NCI-H460 (cell line): ENCODE measurements at regions not wholly inside any gene's neighbourhood (a gene's known extent, or its start where the extent isn't known, plus 50 kb on each side); places are given as distances from the start of the nearest gene placed in this dataset.
"Not testable (repeated sequence)": the region's sequence is repeated elsewhere in the genome, so short reads cannot be mapped to it uniquely, and the experiment has no call there.

Source experiments
- DNase-seq: peaks from one replicate; pipeline ENCODE4 v3.0.0-alpha.2; 2016; ENCODE audit warnings: low read depth; ENCODE audit errors: extremely low read depth

DNA sequence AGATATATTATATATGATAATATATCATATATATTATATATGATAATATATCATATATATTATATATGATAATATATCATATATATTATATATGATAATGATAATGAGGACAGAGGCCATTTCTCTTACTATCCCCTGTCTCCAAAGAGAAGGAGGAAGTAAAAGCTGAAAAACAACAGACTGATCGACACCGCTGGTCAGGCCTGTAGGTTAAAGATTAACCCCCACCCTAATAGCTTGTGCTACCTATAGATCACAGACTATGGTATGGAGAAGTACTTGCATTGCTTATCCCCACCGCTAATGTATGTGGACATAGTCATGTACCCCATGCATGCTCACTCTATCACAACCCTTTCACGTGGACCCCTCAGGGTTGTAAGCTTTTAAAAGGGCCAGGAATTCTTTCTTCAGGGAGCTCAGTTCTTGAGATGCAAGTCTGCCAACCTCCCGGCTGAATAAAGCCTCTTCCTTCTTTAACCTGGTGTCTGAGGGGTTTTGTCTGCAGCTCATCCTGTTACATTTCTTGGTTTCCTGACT is 786.1 kb upstream of the TMEM132C start:
- no peak for DNase-seq

DNA sequence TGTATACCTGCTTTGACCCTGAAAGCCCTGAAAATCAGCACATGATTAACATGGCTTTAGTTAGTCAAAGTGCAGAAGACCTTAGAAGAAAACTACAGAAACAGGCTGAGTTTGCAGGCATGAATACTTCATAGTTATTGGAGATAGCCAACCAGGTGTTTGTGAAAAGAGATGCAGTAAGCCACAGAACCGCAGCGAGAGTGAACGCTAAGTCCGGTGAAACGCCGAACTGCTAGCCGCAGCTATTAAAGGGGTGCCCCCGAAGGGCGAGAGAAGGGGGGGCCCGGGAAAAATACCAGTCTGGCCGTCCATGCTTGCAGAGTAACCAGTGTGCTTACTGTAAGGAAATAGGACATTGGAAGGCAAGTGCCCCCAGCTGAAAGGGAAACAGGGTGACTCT is 784.0 kb upstream of the TMEM132C start:
- no peak for DNase-seq

DNA sequence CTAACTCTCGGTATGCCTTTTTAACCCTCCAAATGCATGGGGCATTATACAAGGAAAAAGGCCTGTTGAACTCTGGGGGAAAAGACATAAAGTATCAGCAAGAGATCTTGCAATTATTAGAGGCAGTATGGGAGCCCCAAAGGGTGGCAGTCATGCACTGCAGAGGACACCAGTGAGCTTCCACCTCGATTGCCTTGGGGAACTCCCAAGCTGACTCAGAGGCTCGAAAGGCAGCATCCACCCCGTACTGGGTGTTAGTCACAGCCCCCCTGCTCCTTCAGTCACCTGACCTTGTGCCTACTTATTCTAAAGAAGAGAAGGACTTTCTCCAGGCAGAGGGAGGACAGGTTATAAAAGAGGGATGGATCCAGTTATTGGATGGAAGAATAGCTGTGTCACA is 781.4 kb upstream of the TMEM132C start:
- no peak for DNase-seq

GRCh38 chr12:127487031-127487430 is 779.9 kb upstream of the TMEM132C start:
- no peak for DNase-seq

DNA sequence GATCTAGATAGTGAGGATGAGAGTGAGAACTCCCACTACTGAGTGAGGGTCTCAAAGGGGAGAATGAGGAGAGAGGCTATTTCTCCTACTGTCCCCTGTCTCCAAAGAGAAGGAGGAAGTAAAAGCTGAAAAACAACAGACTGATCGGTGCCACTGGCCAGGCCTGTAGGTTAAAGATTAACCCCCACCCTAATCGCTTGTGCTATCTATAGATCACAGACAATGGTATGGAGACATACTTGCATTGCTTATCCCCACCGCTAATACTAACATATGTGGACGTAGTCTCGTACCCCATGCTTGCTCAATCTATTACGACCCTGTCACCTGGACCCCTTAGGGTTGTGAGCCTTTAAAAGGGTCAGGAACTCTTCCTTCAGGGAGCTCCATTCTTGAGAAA is 777.9 kb upstream of the TMEM132C start:
- no peak for DNase-seq

DNA sequence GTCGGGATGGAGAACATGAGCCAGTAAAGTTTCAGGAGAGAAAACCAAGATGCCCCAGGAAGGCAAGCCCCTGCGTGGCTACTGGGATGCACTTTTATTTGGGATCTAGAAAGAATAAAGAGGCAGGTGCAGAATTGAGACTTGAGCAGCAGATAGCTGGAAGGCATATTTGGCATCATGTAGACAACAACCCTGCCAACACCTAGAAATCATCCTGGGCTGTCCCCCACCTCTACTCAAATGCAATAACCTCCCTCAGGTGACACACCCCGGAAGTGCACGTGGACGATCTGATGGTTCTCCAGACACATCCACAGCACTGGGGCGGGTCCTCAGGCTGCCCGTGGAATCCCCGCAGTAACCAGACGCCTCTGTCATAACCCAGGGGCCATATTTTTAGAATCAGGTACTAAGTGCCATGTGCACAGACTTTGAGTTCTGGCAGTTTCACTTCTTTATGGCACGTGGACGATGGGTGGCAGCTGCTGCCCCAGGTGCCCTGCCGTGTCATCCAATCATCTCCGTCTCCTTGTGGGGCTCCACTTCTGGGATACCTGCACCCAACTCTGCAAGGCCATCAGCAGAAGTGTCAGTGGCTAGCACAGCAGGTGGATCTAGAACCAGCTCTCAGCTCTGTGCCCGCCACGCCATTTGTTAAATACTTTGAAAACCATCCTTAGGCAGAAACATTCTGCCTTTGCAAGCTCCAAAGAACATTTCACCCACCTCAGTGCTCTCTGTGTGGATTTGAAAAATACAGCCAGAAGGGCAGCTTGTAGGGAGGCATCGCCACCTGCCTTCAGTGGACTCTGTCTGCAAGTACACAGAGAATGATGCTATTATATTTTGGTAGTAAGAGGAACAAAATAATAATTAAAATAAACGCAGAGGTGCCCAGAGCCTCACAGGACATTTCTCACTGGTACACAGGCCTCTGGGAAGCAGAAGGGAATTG is 771.7 kb upstream of the TMEM132C start:
- no peak for DNase-seq

DNA sequence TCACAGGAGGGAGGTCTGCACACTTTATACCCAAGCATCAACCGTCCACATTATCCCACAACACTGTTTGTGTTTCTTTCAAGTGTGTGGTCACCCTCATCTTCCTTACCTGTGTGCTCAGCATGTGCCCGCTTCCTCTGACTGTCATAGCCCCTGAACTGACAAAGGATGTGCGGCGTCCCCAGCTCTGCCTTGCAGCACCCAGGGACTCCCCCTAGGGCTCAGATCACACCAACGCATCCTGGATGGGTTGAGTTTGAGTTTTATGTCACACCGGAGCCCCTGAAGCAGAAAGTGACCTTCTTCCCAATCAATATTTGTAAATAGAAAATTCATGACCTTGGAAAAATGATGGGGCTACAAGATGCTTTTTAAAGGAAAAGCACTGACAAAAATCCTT is 770.7 kb upstream of the TMEM132C start:
- no peak for DNase-seq

- no peak for DNase-seq
Measured at GRCh38 chr12:127500512-127501035, 766.4 kb upstream of the TMEM132C start.

GRCh38 chr12:127501916-127502315 is 765.1 kb upstream of the TMEM132C start:
- no peak for DNase-seq

DNA sequence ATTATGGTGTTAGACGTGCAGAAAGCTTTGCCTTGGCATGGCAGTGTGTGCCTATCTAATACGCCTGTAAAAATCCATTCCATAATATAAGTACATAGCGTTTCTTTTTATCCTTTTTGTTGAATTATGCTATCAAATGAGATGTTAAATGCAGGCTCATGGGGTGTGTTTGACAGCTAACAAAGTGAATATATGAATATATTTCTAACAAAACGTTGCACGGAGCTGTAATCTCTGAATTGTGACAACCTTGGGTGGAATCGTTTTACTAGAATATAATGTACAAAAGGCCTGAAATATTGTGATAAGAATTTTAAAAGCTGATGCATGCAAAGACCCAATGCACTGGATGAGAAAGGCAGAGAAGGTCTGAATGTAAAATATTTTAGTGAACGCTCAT is 763.7 kb upstream of the TMEM132C start:
- no peak for DNase-seq

DNA sequence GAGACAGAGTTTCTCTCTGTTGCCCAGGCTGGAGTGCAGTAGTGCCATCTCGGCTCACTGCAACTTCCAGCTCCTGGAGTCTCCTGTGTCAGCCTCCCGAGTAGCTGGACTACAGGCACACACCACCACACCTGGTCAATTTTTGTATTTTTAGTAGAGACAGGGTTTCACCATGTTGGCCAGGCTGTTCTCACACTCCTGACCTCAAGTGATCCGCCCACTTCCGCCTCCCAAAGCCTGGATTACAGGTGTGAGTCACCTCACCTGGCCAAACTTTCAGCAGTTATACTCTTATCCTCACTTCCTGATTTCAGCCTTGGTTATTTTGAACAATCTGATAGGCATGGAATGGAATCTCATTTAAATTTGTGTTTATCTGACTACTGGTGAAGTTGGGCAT is 763.0 kb upstream of the TMEM132C start:
- DNase-seq = not testable (repeated sequence)

- DNase-seq = no peak
Measured at GRCh38 chr12:127504874-127505273, 762.1 kb upstream of the TMEM132C start.

GRCh38 chr12:127507341-127507740 is 759.6 kb upstream of the TMEM132C start:
- no peak for DNase-seq

DNA sequence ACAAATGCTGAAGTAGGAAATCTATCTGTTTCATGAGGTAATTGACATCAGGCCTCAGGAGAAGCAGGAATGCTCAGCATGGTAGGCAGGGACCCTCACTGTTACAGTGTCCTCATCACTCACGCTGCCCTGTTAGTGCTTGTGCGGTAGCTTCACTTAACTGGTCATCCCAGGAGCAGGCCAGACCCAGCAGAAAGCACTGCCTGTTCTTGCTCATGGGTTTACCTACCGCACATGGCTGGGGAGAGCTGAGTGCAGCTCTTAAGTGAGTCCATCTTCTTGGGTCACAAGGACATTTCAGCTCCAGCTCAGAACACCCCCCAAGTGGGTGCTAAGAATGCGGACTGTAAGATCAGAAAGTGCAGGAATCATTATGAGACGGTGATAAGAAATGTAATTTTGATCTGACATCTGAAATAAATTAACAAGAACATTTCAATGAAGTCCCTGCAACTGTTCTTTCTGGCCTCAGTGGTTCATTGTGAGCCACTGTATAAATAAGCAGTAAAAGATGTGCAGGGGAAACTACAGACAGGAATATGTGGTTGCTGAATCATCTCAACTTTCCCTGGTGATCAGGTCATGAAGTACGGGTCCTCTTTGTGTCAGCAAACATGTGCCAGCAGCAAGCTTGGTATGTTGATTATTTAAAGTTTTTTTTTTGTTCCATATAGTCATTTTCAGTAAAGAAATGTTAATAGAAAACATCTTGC is 757.7 kb upstream of the TMEM132C start:
- DNase-seq = no peak

DNA sequence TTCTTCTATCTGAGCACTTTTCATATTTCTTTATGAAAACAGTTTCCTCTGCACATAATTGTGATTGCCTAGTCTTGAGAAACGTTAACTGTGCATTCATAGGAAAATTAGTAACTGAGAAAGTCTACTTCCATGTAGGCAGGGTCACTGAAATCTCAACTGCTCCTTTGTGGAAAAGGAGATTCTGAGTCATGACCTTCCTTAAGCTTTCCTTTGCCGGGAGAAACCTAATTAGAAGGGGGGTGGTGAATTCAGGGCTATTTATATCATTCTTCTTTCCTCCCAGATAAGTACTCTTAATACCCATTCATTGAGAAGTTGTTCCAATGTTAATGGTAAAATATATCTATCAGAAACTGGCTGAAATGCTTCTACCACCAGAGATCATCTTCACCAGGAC is 751.0 kb upstream of the TMEM132C start:
- no peak for DNase-seq

DNA sequence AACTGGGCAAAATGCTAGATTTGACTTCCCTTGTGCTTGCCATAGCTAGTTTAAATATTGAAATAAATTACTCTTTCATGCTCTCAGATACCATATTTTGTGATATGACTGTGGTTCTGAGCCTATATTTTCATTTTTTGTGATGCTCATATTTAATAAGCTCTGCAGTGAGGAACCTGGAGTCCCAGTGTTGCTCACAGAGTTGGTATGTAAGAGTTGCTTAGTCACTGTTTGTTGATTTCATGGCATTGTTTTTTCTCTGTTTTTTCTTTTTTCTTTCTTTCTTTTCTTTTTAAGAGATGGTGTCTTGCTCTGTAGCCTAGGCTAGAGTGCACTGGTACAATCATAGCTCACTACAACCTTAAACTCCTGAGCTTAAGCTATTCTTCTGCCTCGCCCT is 750.5 kb upstream of the TMEM132C start:
- no peak for DNase-seq

DNA sequence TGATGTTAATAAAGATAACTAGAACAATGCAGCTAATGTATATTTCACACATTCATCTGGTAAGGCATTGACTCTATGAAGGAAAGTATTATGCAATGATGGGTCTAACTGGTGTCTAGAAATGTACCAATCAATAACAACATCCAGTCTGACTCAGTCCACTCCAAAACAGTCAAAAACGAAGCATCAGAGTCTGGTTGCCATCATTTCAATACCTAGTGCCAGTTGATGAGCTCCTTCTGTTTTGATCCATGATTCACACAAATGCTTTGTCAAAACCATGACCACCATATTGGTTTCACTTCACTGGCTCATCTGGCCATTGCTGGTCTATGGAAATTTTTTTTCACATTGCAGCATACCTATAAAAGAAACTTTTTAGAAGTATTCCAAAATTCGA is 747.2 kb upstream of the TMEM132C start:
- no peak for DNase-seq

DNA sequence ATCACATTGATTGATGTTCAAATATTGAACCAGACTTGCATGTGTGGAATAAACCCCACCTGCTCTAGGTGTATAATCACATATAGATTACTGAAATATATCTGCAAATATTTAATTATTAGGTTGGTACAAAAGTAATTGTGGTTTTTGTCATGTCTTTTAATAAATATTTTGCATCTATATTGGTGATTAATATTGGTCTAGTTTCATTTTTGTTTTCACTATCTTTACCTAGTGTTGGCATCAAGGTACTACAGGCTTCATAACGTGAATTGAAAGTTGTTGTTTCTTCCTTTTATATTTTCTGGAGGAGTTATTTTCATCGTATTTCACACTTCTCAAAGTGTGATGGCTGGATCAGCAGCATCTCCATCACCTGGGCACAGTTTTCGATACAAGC is 740.0 kb upstream of the TMEM132C start:
- no peak for DNase-seq

- no peak for DNase-seq
Measured at GRCh38 chr12:127528551-127528950, 738.4 kb upstream of the TMEM132C start.

GRCh38 chr12:127531542-127531941 is 735.4 kb upstream of the TMEM132C start:
- DNase-seq = no peak

- no peak for DNase-seq
Measured at GRCh38 chr12:127533353-127533752, 733.6 kb upstream of the TMEM132C start.
